K562 (cell line): ENCODE measurements at regions not wholly inside any gene's neighbourhood (a gene's known extent, or its start where the extent isn't known, plus 50 kb on each side); places are given as distances from the start of the nearest gene placed in this dataset.

Experiments
- BHLHE40 ChIP-seq: IDR thresholded peaks from 2 replicates; pipeline ENCODE4 v1.6.1; 2011; ENCODE audit warnings: low read length, improper control_type of control experiment
- EP400 ChIP-seq: fragments of 450-650 bp; IDR thresholded peaks from 2 replicates; pipeline ENCODE4 v1.6.1; 2017; ENCODE audit warnings: antibody characterized with exemption, mild to moderate bottlenecking, moderate library complexity
- MXI1 ChIP-seq: IDR thresholded peaks from 2 replicates; pipeline ENCODE4 v1.6.1; 2011; ENCODE audit warnings: low read depth, mild to moderate bottlenecking, improper control_type of control experiment, low read length
- MYNN ChIP-seq, 2 experiments: sonication (generic); formaldehyde crosslinking in 1 of 2; IDR thresholded peaks; 2 replicates each; pipeline versions ENCODE4 v1.5.0 to v1.6.1; 2016 to 2020; ENCODE audit warnings: antibody characterized with exemption in 1 of 2, missing genetic modification reagents in 1 of 2
- SMAD3 ChIP-seq: fragments of 450-650 bp; formaldehyde crosslinking; conservative IDR thresholded peaks from 2 replicates; pipeline ENCODE4 v1.4.0; 2020; ENCODE audit warnings: mild to moderate bottlenecking
- TOE1 ChIP-seq, 2 experiments: fragments of 450-650 bp in 1 of 2; sonication (generic) in 1 of 2; formaldehyde crosslinking in 1 of 2; IDR thresholded peaks; 2 replicates each; pipeline versions ENCODE4 v1.7.1 to v1.8.0; 2016 to 2022; ENCODE audit warnings: borderline replicate concordance in 2 of 2, mild to moderate bottlenecking in 2 of 2, antibody characterized with exemption in 1 of 2, inconsistent platforms in 1 of 2, low read depth in 1 of 2, missing genetic modification reagents in 1 of 2, moderate library complexity in 1 of 2
- ZNF318 ChIP-seq, 2 experiments: fragments of 450-650 bp; IDR thresholded peaks; 2 replicates each; pipeline ENCODE4 v1.6.1; 2016; ENCODE audit warnings: mild to moderate bottlenecking in 2 of 2, borderline replicate concordance in 1 of 2, low read depth in 1 of 2, moderate library complexity in 1 of 2
- ZZZ3 ChIP-seq: fragments of 450-650 bp; IDR thresholded peaks from 2 replicates; pipeline ENCODE4 v1.6.1; 2016; ENCODE audit warnings: antibody characterized with exemption, mild to moderate bottlenecking, moderate library complexity
- TF ChIP-seq, protein P1 (sequence below), 3 experiments: IDR thresholded peaks in 2 of 3; conservative IDR thresholded peaks in 1 of 3; 2 replicates each; pipeline ENCODE4 v1.5.1; 2011 to 2012; ENCODE audit warnings: low read length in 3 of 3, mild to moderate bottlenecking in 3 of 3, control low read depth in 2 of 3, improper control_type of control experiment in 1 of 3, inconsistent platforms in 1 of 3, low read depth in 1 of 3, mixed read lengths in 1 of 3, moderate library complexity in 1 of 3; ENCODE audit not compliant: insufficient read depth in 2 of 3

DNA sequence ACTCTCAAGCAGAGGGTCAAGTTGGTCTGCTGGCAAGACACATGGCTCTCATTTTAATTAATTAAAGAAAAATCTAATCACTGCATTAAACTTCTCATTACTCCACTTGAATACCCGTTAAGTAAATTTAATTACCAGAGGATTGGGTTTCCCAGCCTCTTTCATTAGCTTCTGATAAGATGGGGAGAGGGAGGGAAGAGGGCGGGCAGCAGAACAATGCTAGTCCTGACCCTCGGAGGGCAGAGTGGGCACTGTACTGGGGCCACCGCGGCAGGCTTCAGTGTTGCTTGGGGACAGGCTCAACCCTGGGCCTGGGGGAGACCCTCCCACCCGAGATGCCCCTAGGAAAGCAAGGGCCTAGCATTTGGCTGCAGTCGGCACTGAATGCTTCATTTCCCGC, 55.6 kb upstream of the LINGO1 start:
- no peak for TF ChIP-seq MYNN (IDR thresholded peaks at IDR 0.05)
- TF ChIP-seq MYNN (CRISPR knock-in tag; IDR thresholded peaks at IDR 0.05), result no peak
- TF ChIP-seq BHLHE40, result no peak
- TF ChIP-seq ZZZ3, result no peak
- TF ChIP-seq TOE1 (IDR thresholded peaks at IDR 0.05; ENCODE audit: borderline replicate concordance), result no peak
- no peak for TF ChIP-seq TOE1 (CRISPR knock-in tag; IDR thresholded peaks at IDR 0.05; ENCODE audit: borderline replicate concordance, low read depth)
- TF ChIP-seq, protein P1, sequence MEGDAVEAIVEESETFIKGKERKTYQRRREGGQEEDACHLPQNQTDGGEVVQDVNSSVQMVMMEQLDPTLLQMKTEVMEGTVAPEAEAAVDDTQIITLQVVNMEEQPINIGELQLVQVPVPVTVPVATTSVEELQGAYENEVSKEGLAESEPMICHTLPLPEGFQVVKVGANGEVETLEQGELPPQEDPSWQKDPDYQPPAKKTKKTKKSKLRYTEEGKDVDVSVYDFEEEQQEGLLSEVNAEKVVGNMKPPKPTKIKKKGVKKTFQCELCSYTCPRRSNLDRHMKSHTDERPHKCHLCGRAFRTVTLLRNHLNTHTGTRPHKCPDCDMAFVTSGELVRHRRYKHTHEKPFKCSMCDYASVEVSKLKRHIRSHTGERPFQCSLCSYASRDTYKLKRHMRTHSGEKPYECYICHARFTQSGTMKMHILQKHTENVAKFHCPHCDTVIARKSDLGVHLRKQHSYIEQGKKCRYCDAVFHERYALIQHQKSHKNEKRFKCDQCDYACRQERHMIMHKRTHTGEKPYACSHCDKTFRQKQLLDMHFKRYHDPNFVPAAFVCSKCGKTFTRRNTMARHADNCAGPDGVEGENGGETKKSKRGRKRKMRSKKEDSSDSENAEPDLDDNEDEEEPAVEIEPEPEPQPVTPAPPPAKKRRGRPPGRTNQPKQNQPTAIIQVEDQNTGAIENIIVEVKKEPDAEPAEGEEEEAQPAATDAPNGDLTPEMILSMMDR (IDR thresholded peaks at IDR 0.05 in 2 of 3, conservative IDR thresholded peaks at IDR 0.05 in 1 of 3; ENCODE audit: insufficient read depth in 2 of 3, low read depth in 1 of 3, low read length in 3 of 3), result no peak
- TF ChIP-seq EP400, result no peak
- TF ChIP-seq MXI1, result no peak
- TF ChIP-seq SMAD3 (CRISPR knock-in tag), result no peak
- no peak for TF ChIP-seq ZNF318 (IDR thresholded peaks at IDR 0.05; ENCODE audit: borderline replicate concordance in 1 of 2, low read depth in 1 of 2)
